ENCODE measurements at regions not wholly inside any gene's neighbourhood (a gene's known extent, or its start where the extent isn't known, plus 50 kb on each side); places are given as distances from the start of the nearest gene placed in this dataset.
"Not testable (repeated sequence)": the region's sequence is repeated elsewhere in the genome, so short reads cannot be mapped to it uniquely, and the experiment has no call there.

GRCh38 chr1:53399370-53400133 is 59.6 kb upstream of the DMRTB1 start:
- DNase-seq (ENCODE audit: low spot score) = not testable (repeated sequence)

- DNase-seq (ENCODE audit: low spot score) = no peak
Measured at GRCh38 chr1:53400761-53401674, 58.2 kb upstream of the DMRTB1 start.

DNA sequence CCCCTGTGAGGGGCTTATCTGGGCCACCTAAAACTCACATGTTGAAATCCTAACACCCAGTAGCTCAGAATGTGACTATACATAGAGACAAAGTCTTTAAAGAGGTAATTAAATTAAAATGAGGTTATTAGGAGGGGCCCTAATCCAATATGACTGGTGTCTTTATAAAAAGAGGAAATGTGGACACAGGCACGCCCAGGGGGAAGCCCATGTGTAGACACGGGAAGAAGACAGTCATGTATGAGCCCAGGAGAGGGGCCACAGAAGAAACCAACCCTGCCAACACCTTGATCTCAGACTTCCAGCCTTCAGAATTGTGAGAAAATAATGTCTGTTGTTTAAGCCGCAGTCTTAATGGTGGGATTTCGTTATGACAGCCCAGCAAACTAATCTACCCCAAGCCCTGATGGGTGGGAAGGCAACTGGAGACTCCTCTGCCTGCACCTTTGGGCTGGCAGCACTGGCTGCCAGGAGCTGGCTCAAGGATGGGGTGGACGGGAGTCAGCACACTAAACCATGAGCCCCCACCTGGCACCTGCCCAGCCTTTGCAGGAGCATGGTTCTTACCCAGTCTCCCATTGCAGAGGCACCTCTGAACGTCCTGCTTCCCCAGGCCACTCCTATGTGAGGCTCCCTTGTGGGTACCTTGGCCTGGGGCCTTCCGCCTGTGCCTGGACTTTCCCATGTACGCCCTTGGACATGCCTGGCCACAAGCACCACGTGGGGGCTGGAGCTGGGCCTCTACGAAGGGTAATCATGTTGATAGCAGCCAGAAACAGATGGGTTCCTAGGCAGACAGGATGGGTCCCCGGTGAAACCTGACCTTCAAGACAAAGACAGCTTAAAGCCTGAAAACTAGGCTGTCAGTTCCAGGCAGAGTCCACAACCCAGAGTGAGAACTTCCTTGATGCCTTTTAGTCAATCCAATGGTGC is 57.1 kb upstream of the DMRTB1 start:
- no peak for DNase-seq (ENCODE audit: low spot score)

DNA sequence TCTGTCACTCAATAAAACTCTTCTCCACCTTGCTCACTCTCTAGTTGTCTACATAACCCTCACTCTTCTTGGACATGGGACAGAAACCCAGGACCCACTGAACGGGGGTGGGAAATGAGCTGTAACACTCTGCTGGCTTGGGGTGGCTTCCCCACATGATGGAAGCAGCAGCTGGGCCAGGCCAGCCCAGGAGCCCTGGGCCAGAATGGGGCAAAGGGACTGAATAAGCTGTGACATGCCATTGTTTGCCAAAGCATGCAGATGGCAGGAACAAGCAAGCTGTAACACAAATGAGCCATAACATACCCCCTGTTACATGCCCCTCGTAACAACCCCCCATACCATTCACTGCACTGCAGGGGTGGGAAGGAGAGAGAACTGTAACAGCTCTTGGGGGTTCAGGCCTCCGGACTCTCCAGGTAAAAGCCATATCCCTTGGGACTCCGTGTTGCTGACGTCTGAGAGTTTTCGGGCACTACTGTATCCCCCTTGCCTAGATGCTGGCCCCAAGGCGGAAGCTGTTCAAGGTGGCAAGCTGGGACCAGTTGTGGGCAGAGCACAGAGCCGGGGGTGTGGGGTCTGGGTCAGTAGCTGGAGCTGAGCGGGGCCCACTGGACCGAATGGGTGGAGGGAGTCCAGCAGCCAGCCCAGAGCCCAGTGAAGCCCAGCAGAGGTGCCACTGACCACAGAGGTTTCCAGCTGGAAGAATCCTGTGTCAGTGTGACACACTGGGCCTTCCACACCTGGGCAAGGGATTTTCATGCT is 56.1 kb upstream of the DMRTB1 start:
- no peak for DNase-seq (ENCODE audit: low spot score)

- no peak for DNase-seq (ENCODE audit: low spot score)
Measured at GRCh38 chr1:53405737-53406136, 53.5 kb upstream of the DMRTB1 start.

- DNase-seq (ENCODE audit: low spot score) = no peak
Measured at GRCh38 chr1:53406551-53407235, 52.5 kb upstream of the DMRTB1 start.

DNA sequence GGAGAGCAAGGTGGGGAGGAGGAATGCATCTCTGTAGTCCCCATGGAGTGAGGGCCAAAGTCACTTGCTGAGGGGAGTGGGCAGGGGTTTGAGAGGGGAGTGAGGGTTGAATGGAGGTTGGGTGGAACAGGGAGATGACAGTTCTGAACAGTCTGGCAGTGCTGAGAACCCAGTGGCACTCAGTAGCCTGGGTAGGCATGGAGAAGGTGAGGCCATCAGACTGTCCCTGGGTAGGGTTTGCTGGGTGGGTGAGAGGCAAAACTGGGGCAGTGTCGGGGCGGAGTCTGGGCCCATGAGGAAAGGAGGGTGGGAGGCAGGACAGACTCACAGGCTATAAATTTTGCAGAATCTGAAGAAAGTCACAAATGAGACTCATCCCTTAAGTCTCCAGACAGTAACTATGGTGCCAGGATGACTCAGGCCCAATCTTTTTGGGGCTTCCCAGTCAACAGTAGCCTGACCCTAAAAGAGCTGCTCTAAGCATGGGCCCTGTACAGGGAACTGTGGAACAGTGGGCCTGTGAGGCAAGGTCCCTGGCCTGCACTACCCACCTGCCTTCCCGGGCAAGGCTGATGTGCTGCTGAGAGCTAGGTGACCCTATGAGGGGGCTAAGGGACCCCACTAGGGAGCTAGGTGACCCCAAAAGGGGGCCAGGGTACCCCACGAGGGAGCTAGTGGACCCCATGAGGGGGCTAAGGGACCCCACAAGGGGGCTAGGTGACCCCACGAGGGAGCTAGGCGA is 51.0 kb upstream of the DMRTB1 start:
- no peak for DNase-seq (ENCODE audit: low spot score)

- DNase-seq (ENCODE audit: low spot score) = no peak
Measured at GRCh38 chr1:53408755-53409129, 50.5 kb upstream of the DMRTB1 start.

DNA sequence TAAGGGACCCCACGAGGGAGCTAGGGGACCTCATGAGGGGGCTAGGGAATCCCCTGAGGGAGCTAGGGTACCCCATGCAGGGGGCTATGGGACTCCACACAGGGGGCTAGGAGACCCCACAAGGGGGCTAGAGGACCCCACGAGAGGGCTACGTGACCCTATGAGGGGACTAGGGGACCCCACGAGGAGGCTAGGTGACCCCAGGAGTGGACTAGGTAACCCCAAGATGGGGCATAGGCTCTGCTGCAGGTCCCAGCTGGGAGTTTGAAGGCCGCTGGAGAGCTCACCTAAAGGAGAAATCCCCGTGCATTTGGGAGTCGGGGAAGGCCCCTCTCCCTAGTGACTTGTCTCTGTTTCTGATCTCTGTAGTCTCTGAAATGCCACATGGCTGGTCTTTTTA is 50.0 kb upstream of the DMRTB1 start:
- no peak for DNase-seq (ENCODE audit: low spot score)

Data from COLO829 (cell line).